Neural crest cell (in vitro differentiated cells): ENCODE measurements at regions not wholly inside any gene's neighbourhood (a gene's known extent, or its start where the extent isn't known, plus 50 kb on each side); places are given as distances from the start of the nearest gene placed in this dataset.

Experiments used
- DNase-seq: peaks from one replicate; pipeline ENCODE4 v3.0.0; 2021; ENCODE audit warnings: low read depth, mixed read lengths, low spot score
- H3K27ac Mint-ChIP-seq: one replicate; pipeline ENCODE4 v1.8.0; 2021; ENCODE audit warnings: mild to moderate bottlenecking, mixed read lengths; ENCODE audit not compliant: unreplicated experiment
- H3K27me3 Mint-ChIP-seq: 2 replicates; pipeline ENCODE4 v1.8.0; 2021; ENCODE audit warnings: low read depth, mild to moderate bottlenecking, mixed read lengths
- H3K36me3 Mint-ChIP-seq: 2 replicates; pipeline ENCODE4 v1.8.0; 2021; ENCODE audit warnings: low read depth, mild to moderate bottlenecking, mixed read lengths
- H3K4me1 Mint-ChIP-seq: 2 replicates; pipeline ENCODE4 v1.8.0; 2021; ENCODE audit warnings: mixed read lengths
- H3K4me3 Mint-ChIP-seq: one replicate; pipeline ENCODE4 v1.8.0; 2021; ENCODE audit warnings: mild to moderate bottlenecking, mixed read lengths
- H3K9me3 Mint-ChIP-seq: 2 replicates; pipeline ENCODE4 v1.8.0; 2021; ENCODE audit warnings: mixed read lengths
- TF ChIP-seq, protein P1 (sequence below): fragments of 200-600 bp; sonication (generic); conservative IDR thresholded peaks from 2 replicates; pipeline ENCODE4 v1.5.0; 2021; ENCODE audit warnings: antibody characterized with exemption, mild to moderate bottlenecking

- TF ChIP-seq, protein P1, sequence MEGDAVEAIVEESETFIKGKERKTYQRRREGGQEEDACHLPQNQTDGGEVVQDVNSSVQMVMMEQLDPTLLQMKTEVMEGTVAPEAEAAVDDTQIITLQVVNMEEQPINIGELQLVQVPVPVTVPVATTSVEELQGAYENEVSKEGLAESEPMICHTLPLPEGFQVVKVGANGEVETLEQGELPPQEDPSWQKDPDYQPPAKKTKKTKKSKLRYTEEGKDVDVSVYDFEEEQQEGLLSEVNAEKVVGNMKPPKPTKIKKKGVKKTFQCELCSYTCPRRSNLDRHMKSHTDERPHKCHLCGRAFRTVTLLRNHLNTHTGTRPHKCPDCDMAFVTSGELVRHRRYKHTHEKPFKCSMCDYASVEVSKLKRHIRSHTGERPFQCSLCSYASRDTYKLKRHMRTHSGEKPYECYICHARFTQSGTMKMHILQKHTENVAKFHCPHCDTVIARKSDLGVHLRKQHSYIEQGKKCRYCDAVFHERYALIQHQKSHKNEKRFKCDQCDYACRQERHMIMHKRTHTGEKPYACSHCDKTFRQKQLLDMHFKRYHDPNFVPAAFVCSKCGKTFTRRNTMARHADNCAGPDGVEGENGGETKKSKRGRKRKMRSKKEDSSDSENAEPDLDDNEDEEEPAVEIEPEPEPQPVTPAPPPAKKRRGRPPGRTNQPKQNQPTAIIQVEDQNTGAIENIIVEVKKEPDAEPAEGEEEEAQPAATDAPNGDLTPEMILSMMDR, result no peak
- no peak overlapping the region for H3K4me3 Mint-ChIP-seq
- H3K27me3 Mint-ChIP-seq, result no peaks in the 10 kb centered on the region
- H3K27ac Mint-ChIP-seq, result no peak overlapping the region
- peaks cover 16% of the 10 kb centered on the region for H3K4me1 Mint-ChIP-seq
- no peaks in the 10 kb centered on the region for H3K36me3 Mint-ChIP-seq
- DNase-seq, result no peak
- no peaks in the 10 kb centered on the region for H3K9me3 Mint-ChIP-seq
Observed at GRCh38 chr5:2178071-2178477, 295.3 kb upstream of the IRX4 start.

- H3K4me1 Mint-ChIP-seq, result peaks cover 22% of the 10 kb centered on the region
- no peak overlapping the region for H3K27ac Mint-ChIP-seq
- no peaks in the 10 kb centered on the region for H3K36me3 Mint-ChIP-seq
- H3K4me3 Mint-ChIP-seq, result no peak overlapping the region
- H3K9me3 Mint-ChIP-seq, result no peaks in the 10 kb centered on the region
- H3K27me3 Mint-ChIP-seq, result no peaks in the 10 kb centered on the region
- DNase-seq, result no peak
- TF ChIP-seq, protein P1, result no peak
Observed at GRCh38 chr5:2177244-2177643, 294.5 kb upstream of the IRX4 start.

- H3K27ac Mint-ChIP-seq, result no peak overlapping the region
- H3K36me3 Mint-ChIP-seq, result no peaks in the 10 kb centered on the region
Observed at GRCh38 chr5:2176581-2176980, 293.9 kb upstream of the IRX4 start.

DNA sequence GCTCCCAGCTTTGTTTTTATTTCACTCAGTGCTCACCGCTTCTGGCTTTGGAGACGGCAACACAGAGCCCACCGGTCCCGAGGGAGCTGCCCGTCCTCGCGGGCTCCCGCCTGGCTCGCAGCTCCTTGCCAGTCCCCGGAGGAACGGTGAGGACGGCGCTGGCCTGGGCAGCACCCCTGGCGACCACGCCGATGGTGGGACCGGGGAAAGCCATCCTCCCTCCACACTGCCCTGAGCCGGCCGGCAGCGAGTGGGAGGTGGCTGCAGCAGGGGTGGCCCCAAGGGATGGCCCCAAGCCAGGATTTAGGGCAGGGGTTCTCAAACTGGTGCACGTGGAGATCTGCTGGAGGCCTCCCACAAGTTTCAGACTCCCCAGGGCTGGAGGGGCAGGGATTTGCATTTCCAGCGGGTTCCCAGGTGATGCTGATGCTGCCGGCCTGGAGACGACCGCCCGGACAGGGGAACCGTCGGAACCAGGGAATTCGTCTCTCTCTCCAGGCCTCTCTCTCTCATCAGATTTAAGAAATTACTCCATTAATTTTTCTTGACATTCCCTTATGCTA, 293.2 kb upstream of the IRX4 start:
- H3K9me3 Mint-ChIP-seq, result no peaks in the 10 kb centered on the region
- H3K36me3 Mint-ChIP-seq, result no peaks in the 10 kb centered on the region
- peaks cover 5% of the 10 kb centered on the region for H3K27me3 Mint-ChIP-seq
- no peak overlapping the region for H3K27ac Mint-ChIP-seq
- H3K4me3 Mint-ChIP-seq, result no peak overlapping the region
- H3K4me1 Mint-ChIP-seq, result peaks cover 24% of the 10 kb centered on the region
- DNase-seq, result no peak
- TF ChIP-seq, protein P1, result no peak

More at GRCh38 chr5:2176581-2176980, 293.9 kb upstream of the IRX4 start:
- Mint-ChIP-seq H3K27me3 (no peaks in the 10 kb centered on the region), H3K4me3 (no peak overlapping the region), H3K9me3 (no peaks in the 10 kb centered on the region), H3K4me1 (peaks cover 22% of the 10 kb centered on the region)
- no peak for DNase-seq
- TF ChIP-seq, protein P1, result no peak

- no peak for DNase-seq
- TF ChIP-seq, protein P1, result no peak
- H3K4me1 Mint-ChIP-seq, result peaks cover 29% of the 10 kb centered on the region
- no peaks in the 10 kb centered on the region for H3K9me3 Mint-ChIP-seq
- H3K27ac Mint-ChIP-seq, result no peak overlapping the region
- H3K27me3 Mint-ChIP-seq, result peaks cover 9% of the 10 kb centered on the region
- no peaks in the 10 kb centered on the region for H3K36me3 Mint-ChIP-seq
- H3K4me3 Mint-ChIP-seq, result no peak overlapping the region
Observed at GRCh38 chr5:2175041-2175440, 292.3 kb upstream of the IRX4 start.
